TTC549 (cell line): ENCODE measurements at regions not wholly inside any gene's neighbourhood (a gene's known extent, or its start where the extent isn't known, plus 50 kb on each side); places are given as distances from the start of the nearest gene placed in this dataset.
"Not testable (repeated sequence)": the region's sequence is repeated elsewhere in the genome, so short reads cannot be mapped to it uniquely, and the experiment has no call there.

Experiments
- FAIRE-seq: peaks from 2 replicates; lab custom pipeline; 2012; peaks lifted over from hg19 to GRCh38; lab: Jason Lieb, UNC

GRCh38 chr10:35783305-35783838 lies 141.3 kb upstream of the FZD8 start:
- FAIRE-seq = no peak

DNA sequence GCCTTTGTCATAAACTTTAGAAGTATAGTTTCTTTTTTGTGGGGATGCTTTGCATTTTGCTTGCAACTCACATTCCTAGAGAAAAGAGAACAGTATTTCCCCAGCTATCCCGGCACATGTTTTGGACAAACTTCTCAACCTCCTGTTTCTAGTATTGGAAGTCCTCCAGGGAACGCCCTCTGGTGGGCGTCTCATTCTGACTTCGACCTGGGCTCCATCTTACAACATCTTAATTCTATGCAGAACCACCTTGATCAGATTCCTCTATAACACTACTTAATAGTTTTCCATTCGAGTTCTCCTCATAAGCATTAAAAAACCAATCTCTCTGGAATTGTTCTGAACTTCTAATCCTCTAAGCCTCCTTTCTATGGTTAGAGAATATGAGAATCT lies 139.5 kb upstream of the FZD8 start:
- no peak for FAIRE-seq

DNA sequence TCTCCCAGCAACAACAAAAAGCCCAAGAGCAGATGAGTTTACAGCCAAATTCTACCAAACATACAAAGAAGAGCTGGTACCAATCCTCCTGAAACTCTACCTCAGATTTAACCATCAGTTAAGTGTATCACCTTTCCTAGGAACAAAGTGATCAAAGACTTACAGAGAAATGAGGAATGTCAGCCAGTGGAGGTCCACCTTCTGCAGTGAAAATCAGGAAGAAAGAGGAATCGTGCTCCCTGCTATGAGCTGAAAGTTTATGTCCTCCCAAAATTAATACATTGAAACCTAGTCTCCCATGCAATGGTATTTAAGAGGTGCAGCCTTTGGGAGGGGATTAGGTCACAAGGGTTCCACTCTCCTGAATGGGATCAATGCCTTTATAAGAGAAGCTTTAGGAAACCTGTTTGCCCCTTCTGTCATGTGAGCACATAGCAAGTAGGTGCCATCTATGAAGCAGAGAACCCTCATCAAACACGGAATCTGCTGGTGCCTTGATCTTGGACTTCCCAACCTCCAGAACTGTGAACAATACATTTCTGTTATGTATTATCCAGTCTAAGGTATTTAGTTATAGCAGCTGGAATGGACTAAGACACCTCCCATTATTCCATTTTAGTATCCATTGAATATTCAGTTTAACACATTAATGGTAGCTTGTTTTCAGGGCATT lies 139.0 kb upstream of the FZD8 start:
- no peak for FAIRE-seq

- no peak for FAIRE-seq
These were observed 136.2 kb upstream of the FZD8 start for GRCh38 chr10:35778306-35778705.

GRCh38 chr10:35776557-35776956 lies 134.5 kb upstream of the FZD8 start:
- FAIRE-seq = not testable (repeated sequence)

- FAIRE-seq = no peak
These were observed 132.0 kb upstream of the FZD8 start for GRCh38 chr10:35774109-35774508.

GRCh38 chr10:35770817-35771355 lies 128.8 kb upstream of the FZD8 start:
- FAIRE-seq = no peak

DNA sequence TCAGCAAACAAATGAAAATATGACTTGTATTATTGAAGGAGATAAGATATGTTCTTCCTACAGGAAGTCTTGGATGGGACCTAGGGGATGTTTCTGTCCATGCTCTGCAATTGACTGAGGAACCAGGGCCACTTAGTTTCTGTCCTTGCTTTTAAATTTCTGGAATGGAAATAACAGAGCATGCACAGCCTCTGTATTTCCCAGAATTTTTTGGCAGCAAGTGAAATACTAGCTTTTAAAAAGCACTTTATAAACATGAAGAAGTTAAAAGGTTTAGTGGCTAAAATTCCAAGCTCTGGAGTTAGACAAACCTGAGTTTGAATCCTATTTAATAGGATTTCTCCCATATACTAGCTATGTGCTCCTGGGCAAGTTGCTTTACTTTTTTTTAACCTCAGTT lies 127.7 kb upstream of the FZD8 start:
- FAIRE-seq = no peak

GRCh38 chr10:35768731-35769130 lies 126.6 kb upstream of the FZD8 start:
- FAIRE-seq = no peak

DNA sequence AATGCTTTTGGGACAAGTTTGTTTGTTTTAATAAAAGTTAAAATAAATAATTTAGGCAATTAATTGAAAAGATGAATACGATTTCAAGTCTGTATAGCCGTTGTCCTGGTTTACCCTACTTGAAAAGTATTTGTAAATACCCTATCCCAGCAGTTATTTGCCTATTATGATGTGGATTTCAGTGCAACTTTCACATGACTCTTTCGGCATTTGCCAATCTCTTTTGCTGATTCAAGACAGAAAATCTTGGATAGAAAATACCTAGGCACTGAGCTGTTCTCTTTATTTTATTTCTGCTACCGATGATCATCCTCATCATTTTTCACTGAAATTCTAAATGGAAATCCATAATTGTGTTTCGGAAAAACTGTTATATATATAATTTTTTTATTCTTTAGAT lies 125.9 kb upstream of the FZD8 start:
- no peak for FAIRE-seq

GRCh38 chr10:35765996-35766395 lies 123.9 kb upstream of the FZD8 start:
- FAIRE-seq = no peak

- FAIRE-seq = no peak
These were observed 123.0 kb upstream of the FZD8 start for GRCh38 chr10:35765066-35765527.

GRCh38 chr10:35762311-35763030 lies 120.4 kb upstream of the FZD8 start:
- no peak for FAIRE-seq

DNA sequence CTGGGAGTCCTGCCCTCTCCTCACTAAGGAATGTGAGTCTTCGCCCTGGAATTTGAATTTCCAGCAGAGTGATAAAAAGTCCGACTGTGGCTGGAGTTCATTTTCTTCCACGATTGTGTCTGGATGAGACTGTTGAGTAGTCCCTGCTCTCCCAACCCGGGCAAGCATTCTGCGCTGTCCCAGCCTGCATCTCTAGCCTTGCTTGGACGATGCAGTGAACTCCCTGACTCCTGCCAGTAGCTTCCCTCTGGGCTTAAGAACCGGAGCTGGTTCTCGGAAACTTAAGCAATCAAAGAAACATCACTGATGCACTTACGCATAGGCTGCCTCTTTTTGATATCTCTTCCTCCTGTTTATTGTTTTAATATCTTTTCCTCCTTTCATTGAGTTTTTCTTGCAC lies 116.0 kb upstream of the FZD8 start:
- FAIRE-seq = no peak

- FAIRE-seq = no peak
These were observed 112.4 kb upstream of the FZD8 start for GRCh38 chr10:35754519-35754918.

- FAIRE-seq = no peak
These were observed 110.7 kb upstream of the FZD8 start for GRCh38 chr10:35752469-35753461.

- FAIRE-seq = no peak
These were observed 109.3 kb upstream of the FZD8 start for GRCh38 chr10:35751347-35751746.

- FAIRE-seq = no peak
These were observed 107.1 kb upstream of the FZD8 start for GRCh38 chr10:35749230-35749629.

- FAIRE-seq = no peak
These were observed 103.7 kb upstream of the FZD8 start for GRCh38 chr10:35745617-35746403.

- no peak for FAIRE-seq
These were observed 101.8 kb upstream of the FZD8 start for GRCh38 chr10:35743851-35744250.

- FAIRE-seq = no peak
These were observed 101.3 kb upstream of the FZD8 start for GRCh38 chr10:35743351-35743750.
